ENCODE measurements at regions not wholly inside any gene's neighbourhood (a gene's known extent, or its start where the extent isn't known, plus 50 kb on each side); places are given as distances from the start of the nearest gene placed in this dataset.

- TF ChIP-seq MAX (IDR thresholded peaks at IDR 0.05), result no peak
- TF ChIP-seq SALL2 (CRISPR knock-in tag; IDR thresholded peaks at IDR 0.05), result no peak
- TF ChIP-seq, protein P1, sequence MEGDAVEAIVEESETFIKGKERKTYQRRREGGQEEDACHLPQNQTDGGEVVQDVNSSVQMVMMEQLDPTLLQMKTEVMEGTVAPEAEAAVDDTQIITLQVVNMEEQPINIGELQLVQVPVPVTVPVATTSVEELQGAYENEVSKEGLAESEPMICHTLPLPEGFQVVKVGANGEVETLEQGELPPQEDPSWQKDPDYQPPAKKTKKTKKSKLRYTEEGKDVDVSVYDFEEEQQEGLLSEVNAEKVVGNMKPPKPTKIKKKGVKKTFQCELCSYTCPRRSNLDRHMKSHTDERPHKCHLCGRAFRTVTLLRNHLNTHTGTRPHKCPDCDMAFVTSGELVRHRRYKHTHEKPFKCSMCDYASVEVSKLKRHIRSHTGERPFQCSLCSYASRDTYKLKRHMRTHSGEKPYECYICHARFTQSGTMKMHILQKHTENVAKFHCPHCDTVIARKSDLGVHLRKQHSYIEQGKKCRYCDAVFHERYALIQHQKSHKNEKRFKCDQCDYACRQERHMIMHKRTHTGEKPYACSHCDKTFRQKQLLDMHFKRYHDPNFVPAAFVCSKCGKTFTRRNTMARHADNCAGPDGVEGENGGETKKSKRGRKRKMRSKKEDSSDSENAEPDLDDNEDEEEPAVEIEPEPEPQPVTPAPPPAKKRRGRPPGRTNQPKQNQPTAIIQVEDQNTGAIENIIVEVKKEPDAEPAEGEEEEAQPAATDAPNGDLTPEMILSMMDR (CRISPR knock-in tag; IDR thresholded peaks at IDR 0.05), result no peak
- no peak for TF ChIP-seq NPAS2 (CRISPR knock-in tag; IDR thresholded peaks at IDR 0.05; ENCODE audit: borderline replicate concordance)
- no peak for TF ChIP-seq GABPA (IDR thresholded peaks at IDR 0.05; ENCODE audit: low read depth, low read length)
- no peak for TF ChIP-seq GABPA (CRISPR knock-in tag; IDR thresholded peaks at IDR 0.05; ENCODE audit: low read depth)
- TF ChIP-seq MATR3 (CRISPR knock-in tag; IDR thresholded peaks at IDR 0.05), result no peak
- TF ChIP-seq ZNF879 (CRISPR knock-in tag; IDR thresholded peaks at IDR 0.05), result no peak
- TF ChIP-seq SP1 (IDR thresholded peaks at IDR 0.05), result no peak
- no peak for TF ChIP-seq SP1 (CRISPR knock-in tag; IDR thresholded peaks at IDR 0.05)
- no peak for TF ChIP-seq BCLAF1 (IDR thresholded peaks at IDR 0.05)
- TF ChIP-seq MYC (CRISPR knock-in tag; IDR thresholded peaks at IDR 0.05; ENCODE audit: borderline replicate concordance), result no peak
- TF ChIP-seq SP2 (CRISPR knock-in tag; IDR thresholded peaks at IDR 0.05), result no peak
Observed at GRCh38 chr1:50275566-50275965, 147.7 kb downstream of the DMRTA2 start.
